HG03342 (cell line): ENCODE measurements at regions not wholly inside any gene's neighbourhood (a gene's known extent, or its start where the extent isn't known, plus 50 kb on each side); places are given as distances from the start of the nearest gene placed in this dataset.
A peak's percentile ranks its signal among the peaks of the same experiment; 100 is the strongest.

Experiments
- ATAC-seq: cut with Tn5 transposase; IDR thresholded peaks from one replicate; pipeline ENCODE4 v1.9.1; 2021; ENCODE audit warnings: mild to moderate bottlenecking, moderate library complexity; ENCODE audit not compliant: unreplicated experiment

- ATAC-seq, result no peak
Measured at GRCh38 chr6:128827675-128828464, 55.1 kb upstream of the LAMA2 start.

DNA sequence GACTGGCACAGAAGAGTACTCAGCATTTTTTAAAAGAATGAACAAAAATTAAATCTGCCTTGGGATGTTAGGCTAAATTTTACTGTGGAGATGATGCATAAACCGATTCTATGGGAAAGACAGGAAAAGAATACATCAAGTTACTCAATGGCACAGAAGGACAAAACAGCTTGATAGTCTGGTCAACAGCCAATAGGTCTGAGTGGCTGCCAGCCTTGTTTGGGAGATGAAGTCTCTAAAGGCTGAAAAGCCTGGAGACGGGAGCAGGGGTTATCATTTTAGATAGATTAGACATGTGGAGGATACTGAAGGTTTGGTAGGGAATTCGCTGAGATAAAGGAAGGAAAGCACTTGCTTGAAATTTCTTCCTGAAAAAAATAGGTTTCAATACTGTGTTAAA is 56.3 kb upstream of the LAMA2 start:
- ATAC-seq, result no peak

DNA sequence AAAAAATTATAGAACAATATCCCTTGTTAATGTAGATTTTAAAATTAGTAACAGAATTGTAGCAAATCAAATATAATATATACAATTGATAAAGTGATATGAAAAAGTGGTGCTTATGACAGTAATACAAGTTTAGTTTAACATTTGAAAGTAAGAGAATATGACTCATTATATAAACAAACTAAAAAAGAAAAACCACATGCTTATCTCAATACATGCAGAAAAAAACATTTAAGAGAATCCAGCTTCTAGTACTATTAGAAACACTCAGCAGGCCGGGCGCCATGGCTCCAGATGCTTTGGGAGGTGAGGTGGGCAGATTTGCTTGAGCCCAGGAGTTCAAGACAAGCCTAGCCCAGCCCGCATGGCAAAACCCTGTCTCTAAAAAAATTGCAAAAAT is 60.7 kb upstream of the LAMA2 start:
- no peak for ATAC-seq

DNA sequence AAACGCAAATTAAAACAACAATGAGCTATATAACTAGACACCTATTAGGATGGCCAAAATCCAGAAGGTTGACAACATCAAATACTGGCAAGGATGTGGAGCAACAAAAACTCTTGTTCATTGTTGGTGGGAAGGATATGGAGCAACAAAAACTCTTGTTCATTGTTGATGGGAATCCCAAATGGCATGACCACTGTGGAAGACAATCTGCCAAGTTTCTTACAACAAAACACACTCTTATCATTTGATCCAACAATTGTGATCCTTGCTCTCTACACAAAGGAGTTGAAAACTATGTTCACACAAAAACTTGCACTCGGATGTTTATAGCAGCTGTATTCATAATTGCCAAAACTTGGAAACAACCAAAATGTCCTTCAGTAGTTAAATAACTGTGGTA is 61.8 kb upstream of the LAMA2 start:
- ATAC-seq, result no peak

- ATAC-seq, result no peak
Measured at GRCh38 chr6:128808856-128809255, 74.1 kb upstream of the LAMA2 start.

GRCh38 chr6:128807577-128807976 is 75.4 kb upstream of the LAMA2 start:
- ATAC-seq, result peak; percentile 51

- ATAC-seq, result no peak
Measured at GRCh38 chr6:128806261-128806660, 76.7 kb upstream of the LAMA2 start.

- ATAC-seq, result no peak
Measured at GRCh38 chr6:128803911-128804310, 79.0 kb upstream of the LAMA2 start.

DNA sequence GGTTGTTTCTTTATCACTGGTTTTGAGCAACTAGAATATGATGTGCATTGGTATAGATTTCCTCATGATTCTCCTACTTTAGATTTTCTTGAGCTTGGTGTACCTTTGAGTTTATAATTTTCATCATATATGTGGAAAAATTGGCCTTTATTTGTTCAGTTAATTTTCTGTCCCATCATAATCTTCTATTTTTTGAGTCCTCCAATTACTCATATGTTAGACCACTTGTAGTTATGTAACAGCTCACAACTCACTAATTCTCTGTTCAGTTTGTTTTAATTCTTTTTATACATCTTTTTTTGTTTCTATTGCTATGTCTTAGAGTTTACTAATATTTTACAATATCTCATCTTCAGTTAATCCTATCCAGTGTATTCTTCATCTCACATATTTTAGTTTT is 81.3 kb upstream of the LAMA2 start:
- no peak for ATAC-seq

DNA sequence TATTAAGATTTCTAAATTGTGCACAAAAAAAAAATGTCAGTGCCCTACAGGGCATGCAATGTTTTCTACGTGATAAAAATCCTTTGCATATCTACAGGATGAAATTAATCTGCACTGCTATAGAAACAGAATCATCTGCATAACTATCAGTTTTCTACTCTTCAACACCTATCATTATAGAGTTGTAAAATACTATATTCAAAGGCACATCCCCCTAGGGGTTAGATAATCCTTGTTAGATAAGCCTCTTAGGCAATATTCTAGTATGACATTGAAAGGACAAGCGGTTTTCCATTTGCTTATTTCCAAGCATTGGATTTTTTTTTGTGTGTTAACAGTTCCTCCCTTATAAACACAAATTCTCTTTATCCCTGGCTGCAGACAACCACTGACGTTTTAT is 98.7 kb upstream of the LAMA2 start:
- ATAC-seq, result no peak

GRCh38 chr6:128768187-128768586 is 114.8 kb upstream of the LAMA2 start:
- no peak for ATAC-seq

DNA sequence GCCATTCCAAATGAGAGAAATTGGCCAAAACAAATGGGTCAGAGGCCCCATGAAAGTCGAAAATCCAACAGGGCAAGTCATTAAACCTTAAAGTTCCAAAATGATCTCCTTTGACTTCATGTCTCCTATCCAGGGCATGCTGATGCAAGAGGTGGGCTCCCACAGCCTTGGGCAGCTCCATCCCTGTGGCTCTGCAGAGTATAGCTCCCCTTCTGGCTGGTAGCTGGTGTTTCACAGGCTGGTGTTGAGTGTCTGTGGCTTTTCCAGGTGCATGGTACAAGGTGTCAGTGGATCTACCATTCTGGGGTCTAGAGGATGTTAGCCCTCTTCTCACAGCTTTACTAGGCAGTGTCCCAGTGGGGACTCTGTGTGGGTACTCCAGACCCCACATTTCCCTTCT is 115.2 kb upstream of the LAMA2 start:
- no peak for ATAC-seq

DNA sequence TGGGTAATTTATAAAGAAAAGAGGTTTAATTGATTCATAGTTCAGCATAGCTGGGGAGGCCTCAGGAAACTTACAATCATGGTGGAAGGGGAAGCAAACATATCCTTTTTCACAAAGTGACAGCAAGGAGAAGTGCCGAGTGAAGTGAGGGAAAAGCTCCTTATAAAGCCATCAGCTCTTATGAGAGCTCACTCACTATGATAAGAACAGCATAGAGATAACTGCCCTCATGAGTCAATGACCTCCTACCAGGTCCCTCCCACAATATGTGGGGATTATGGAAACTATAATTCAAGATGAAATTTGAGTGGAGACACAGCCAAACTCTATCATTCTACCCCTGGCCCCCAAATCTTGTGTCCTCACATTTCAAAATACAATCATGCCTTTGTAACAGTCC is 115.8 kb upstream of the LAMA2 start:
- no peak for ATAC-seq

GRCh38 chr6:128763599-128764300 is 119.2 kb upstream of the LAMA2 start:
- ATAC-seq, result no peak

GRCh38 chr6:128759901-128760300 is 123.0 kb upstream of the LAMA2 start:
- ATAC-seq, result no peak

GRCh38 chr6:128759447-128759846 is 123.5 kb upstream of the LAMA2 start:
- ATAC-seq, result no peak

- no peak for ATAC-seq
Measured at GRCh38 chr6:128757961-128758360, 125.0 kb upstream of the LAMA2 start.

DNA sequence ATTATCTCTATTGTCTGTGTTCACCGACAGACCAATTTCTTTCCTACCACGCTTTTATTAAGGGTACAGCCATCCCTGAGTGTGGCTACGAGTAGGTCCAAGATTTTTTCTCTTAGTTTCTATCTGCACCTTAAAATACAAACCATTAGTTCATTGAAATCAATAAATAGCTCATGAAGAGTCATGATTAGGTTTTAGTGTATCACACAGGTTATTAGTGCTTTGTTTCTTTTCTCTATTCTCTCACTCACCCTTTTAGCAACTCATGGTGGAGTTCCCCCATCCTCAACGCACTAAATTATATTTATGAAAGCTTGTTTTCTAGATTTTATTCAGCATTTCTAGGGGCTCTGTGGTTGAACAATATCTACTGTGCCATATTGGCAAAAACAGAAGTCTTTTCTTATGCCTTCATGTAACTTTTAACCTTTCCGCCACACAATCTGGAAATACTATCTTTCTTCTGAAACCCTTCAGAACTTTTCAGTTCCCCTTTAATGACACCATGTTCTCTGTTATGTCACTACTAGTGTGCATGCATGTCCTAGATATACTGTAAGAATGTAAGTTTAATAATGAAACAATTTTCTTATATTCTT is 128.2 kb upstream of the LAMA2 start:
- peak; percentile 99 for ATAC-seq

- no peak for ATAC-seq
Measured at GRCh38 chr6:128743974-128744765, 138.8 kb upstream of the LAMA2 start.

DNA sequence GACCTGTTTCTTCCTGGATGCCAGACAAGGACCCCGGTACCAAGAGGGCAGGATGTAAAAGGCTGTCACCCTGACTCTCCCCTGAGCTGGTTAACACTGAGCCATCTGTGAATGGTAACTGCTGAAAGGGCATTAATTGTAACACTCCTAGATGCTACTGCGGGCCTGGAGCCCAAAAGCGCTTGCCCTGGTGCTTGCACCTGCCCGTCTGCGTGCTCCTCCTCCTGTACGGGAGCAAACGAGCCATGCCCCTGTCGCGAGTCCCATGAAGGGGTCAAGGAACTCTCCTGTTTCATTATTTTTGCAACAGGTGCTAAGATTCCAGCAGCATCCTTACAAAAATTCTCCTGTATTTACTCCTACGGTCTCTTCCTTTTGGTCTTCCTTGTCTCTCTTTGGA is 140.0 kb upstream of the LAMA2 start:
- no peak for ATAC-seq

DNA sequence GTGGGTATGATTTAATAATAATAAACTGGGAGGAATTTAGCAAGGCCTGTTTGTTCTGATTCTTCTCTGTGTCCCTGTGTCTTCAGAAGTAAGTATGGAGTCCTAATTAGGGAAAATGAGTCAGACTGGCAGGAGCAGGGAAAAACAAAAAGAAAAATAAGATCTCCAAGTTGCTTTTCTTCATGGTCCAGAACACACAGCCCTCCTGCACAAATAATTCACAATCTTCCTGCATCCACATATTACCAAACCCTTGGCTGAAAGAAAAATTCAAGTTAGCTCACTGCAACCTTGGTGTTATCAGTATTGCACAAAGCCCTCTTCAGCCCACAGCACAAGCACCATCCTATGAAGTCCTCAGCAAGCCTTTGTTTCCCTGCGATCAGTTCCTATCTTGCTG is 142.0 kb upstream of the LAMA2 start:
- no peak for ATAC-seq
